Fibroblast of the aortic adventitia (primary cell): ENCODE measurements at regions not wholly inside any gene's neighbourhood (a gene's known extent, or its start where the extent isn't known, plus 50 kb on each side); places are given as distances from the start of the nearest gene placed in this dataset.
"Not testable (repeated sequence)": the region's sequence is repeated elsewhere in the genome, so short reads cannot be mapped to it uniquely, and the experiment has no call there.

Experiments
- DNase-seq: peaks from one replicate; pipeline ENCODE4 v3.0.0-alpha.2; 2010; ENCODE audit warnings: low read depth
- H3K4me3 ChIP-seq: 2 replicates; pipeline ENCODE4 v1.5.1; 2011; ENCODE audit warnings: low read depth, mild to moderate bottlenecking, control low read depth, low read length, moderate library complexity
- CTCF ChIP-seq: IDR thresholded peaks from 2 replicates; pipeline ENCODE4 v1.5.1; 2011; ENCODE audit warnings: mild to moderate bottlenecking, low read length, control low read depth, inconsistent platforms; ENCODE audit not compliant: insufficient read depth

GRCh38 chrX:25442499-25442898, 426.7 kb upstream of the ARX start:
- DNase-seq: no peak
- TF ChIP-seq CTCF: no peak
- no peak overlapping the region for H3K4me3 ChIP-seq

- DNase-seq: no peak
- H3K4me3 ChIP-seq: no peak overlapping the region
- no peak for TF ChIP-seq CTCF
Measured at GRCh38 chrX:25433307-25433706, 417.5 kb upstream of the ARX start.

- no peak overlapping the region for H3K4me3 ChIP-seq
- DNase-seq: no peak
- no peak for TF ChIP-seq CTCF
Measured at GRCh38 chrX:25432396-25432795, 416.6 kb upstream of the ARX start.

GRCh38 chrX:25427873-25428555, 412.2 kb upstream of the ARX start:
- TF ChIP-seq CTCF: no peak
- no peak for DNase-seq
- no peak overlapping the region for H3K4me3 ChIP-seq

- H3K4me3 ChIP-seq, DNase-seq: not testable (repeated sequence)
Measured at GRCh38 chrX:25404163-25404562, 388.4 kb upstream of the ARX start.

GRCh38 chrX:25389266-25389665, 373.5 kb upstream of the ARX start:
- DNase-seq: no peak
- no peak for TF ChIP-seq CTCF
- no peak overlapping the region for H3K4me3 ChIP-seq

GRCh38 chrX:25383196-25383595, 367.4 kb upstream of the ARX start:
- DNase-seq: no peak
- no peak for TF ChIP-seq CTCF
- no peak overlapping the region for H3K4me3 ChIP-seq
